Upper lobe of left lung (tissue), 6 donors: ENCODE measurements at regions not wholly inside any gene's neighbourhood (a gene's known extent, or its start where the extent isn't known, plus 50 kb on each side); places are given as distances from the start of the nearest gene placed in this dataset.

Experiments
- ATAC-seq, 2 donors: fragments of 200-7000 bp; cut with Tn5 transposase; one replicate each; pipeline ENCODE4 v1.9.1; 2022; ENCODE audit warnings: mild to moderate bottlenecking in 2 of 2, moderate library complexity in 2 of 2; ENCODE audit not compliant: low FRiP score in 2 of 2
- DNase-seq, 2 donors: peaks; one replicate each; pipeline ENCODE4 v3.0.0-alpha.2; 2019 to 2020
- H3K27ac ChIP-seq, 4 donors: fragments of 200-600 bp; sonication (generic); one replicate each; pipeline ENCODE4 v1.5.1; 2016 to 2019
- H3K27me3 ChIP-seq, 4 donors: fragments of 200-600 bp; sonication (generic); one replicate each; pipeline ENCODE4 v1.5.1; 2017 to 2019
- H3K36me3 ChIP-seq, 4 donors: fragments of 200-600 bp; sonication (generic); one replicate each; pipeline ENCODE4 v1.5.1; 2016 to 2019
- H3K4me1 ChIP-seq, 4 donors: fragments of 200-600 bp; sonication (generic); one replicate each; pipeline ENCODE4 v1.5.1; 2018 to 2019
- H3K4me3 ChIP-seq, 4 donors: fragments of 200-600 bp; sonication (generic); one replicate each; pipeline ENCODE4 v1.5.1; 2017 to 2019; ENCODE audit warnings: mild to moderate bottlenecking in 2 of 4, moderate library complexity in 1 of 4
- H3K9me3 ChIP-seq, 4 donors: fragments of 200-600 bp; sonication (generic); one replicate each; pipeline ENCODE4 v1.5.1; 2018 to 2019
- EP300 ChIP-seq, 4 donors: sonication (generic); formaldehyde crosslinking; IDR thresholded peaks; one replicate each; pipeline ENCODE4 v1.5.1; 2017; ENCODE audit warnings: antibody characterized with exemption in 4 of 4, control low read depth in 2 of 4
- POLR2A ChIP-seq, 4 donors: fragments of 450-650 bp; IDR thresholded peaks; one replicate each; pipeline ENCODE4 v1.5.1; 2016 to 2017; ENCODE audit warnings: antibody characterized with exemption in 4 of 4, mild to moderate bottlenecking in 2 of 4
- POLR2AphosphoS5 ChIP-seq, 2 donors: sonication (generic); formaldehyde crosslinking; IDR thresholded peaks; one replicate each; pipeline ENCODE4 v1.5.1; 2017; ENCODE audit warnings: antibody characterized with exemption in 2 of 2
- WGBS, 2 donors: methylation state at CpG; one replicate each; pipeline ENCODE4 v1.1.5; 2017 to 2018; 5-methylcytosine and 5-hydroxymethylcytosine counted together
- TF ChIP-seq, protein P1 (sequence below), 6 experiments: fragments of 450-650 bp in 4 of 6; fragments of 200-600 bp in 2 of 6; sonication (generic) in 2 of 6; IDR thresholded peaks; one replicate each; pipeline ENCODE4 v1.5.1; 2016 to 2019; ENCODE audit warnings: antibody characterized with exemption in 6 of 6
- donor health status: DM: no; HTN: no; CAD: no; lungs with moderate emphysema.
- donor health status: DM: no; HTN: yes; CAD: no; lungs with severe emphysema.

DNA sequence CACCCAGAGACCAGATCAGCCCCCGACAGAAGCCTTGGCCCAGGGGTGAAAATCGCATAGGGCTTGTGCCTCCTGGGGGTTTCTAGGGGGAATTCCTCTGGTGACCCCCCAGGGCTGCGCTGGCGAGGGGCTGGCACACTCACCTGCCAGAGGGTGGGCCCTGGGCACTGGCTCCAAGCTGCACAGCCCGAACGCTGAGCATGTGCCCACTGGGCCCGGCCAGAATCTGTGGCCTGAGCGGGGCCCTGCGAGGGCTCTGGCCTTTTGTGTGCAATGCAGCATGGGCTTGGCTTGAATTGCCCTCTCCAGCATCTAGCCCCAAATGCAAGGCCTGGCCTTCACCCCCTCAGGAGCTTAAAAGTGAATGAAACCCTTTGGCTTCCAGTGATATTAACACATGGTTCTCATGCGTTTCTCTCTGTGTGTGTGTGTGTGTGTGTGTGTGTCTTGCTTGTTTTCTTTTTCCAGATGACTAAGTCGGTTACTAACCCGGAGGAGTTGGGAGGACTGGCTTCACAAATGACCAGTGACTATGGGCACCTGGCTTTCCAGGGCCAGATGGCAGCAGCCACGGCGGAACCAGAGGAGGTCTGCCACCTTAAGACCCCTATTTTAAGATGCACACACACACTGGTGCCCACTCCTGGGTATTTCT is 259.1 kb upstream of the TPM1 start:
- no peak for DNase-seq
- H3K27ac ChIP-seq: no peak overlapping the region
- no peaks in the 10 kb centered on the region for H3K36me3 ChIP-seq
- WGBS, 2 donors: 91 to 97% methylated on average over 7 to 12 of the region's 14 CpGs
- TF ChIP-seq EP300 (IDR thresholded peaks at IDR 0.05) (no peak), POLR2AphosphoS5 (IDR thresholded peaks at IDR 0.05) (no peak), POLR2A (IDR thresholded peaks at IDR 0.05) (no peak)
- TF ChIP-seq, protein P1, sequence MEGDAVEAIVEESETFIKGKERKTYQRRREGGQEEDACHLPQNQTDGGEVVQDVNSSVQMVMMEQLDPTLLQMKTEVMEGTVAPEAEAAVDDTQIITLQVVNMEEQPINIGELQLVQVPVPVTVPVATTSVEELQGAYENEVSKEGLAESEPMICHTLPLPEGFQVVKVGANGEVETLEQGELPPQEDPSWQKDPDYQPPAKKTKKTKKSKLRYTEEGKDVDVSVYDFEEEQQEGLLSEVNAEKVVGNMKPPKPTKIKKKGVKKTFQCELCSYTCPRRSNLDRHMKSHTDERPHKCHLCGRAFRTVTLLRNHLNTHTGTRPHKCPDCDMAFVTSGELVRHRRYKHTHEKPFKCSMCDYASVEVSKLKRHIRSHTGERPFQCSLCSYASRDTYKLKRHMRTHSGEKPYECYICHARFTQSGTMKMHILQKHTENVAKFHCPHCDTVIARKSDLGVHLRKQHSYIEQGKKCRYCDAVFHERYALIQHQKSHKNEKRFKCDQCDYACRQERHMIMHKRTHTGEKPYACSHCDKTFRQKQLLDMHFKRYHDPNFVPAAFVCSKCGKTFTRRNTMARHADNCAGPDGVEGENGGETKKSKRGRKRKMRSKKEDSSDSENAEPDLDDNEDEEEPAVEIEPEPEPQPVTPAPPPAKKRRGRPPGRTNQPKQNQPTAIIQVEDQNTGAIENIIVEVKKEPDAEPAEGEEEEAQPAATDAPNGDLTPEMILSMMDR (IDR thresholded peaks at IDR 0.05): no peak
- H3K4me1 ChIP-seq: peaks cover 4 to 10% (median 7%) of the 10 kb centered on the region in 4 donors
- H3K9me3 ChIP-seq: no peaks in the 10 kb centered on the region
- H3K27me3 ChIP-seq: no peaks in the 10 kb centered on the region
- H3K4me3 ChIP-seq: no peak overlapping the region
- no peak for ATAC-seq

DNA sequence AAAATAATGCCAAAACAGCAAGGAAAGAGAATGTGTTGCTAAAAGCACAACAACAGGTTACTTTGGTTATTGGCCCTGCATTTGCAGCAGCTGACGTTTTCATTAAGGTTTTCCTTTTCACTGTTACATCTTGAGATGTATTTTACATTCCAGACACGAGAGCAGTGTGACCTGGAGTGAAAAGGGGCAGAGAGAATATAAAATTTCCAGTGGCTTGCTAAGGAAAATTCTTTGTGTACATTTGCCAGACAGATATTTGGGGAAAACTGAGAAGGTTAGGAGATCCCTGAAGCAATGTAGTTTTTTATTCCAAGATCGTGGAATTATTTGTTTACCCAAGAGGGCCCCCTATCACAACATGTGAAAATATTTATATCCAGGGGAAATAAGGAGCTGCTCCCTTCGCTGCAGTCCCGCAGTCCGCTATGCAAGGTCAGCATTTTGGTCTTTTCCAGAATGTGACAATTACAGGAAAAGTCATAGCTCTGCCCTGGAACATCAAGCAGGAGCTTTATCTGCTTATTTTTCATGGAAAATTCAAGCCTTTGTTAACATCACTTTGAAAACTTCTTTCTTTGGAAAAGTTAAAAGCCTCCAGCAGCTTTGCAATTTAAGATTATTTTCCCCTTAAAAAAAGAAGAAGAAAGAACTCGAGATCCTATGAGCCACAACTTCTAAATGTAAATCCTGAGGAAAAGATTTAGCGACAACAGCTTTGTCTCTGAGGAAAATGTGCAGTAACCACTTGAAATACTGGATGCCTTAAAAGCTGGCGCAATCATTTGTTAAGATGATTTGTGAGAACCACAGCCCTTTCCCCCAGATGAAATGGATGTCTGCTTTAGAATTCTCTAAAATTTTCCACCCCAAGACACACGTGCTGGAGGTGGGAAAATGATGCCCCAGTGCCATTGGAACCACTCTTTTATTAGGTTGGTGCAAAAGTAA is 256.4 kb upstream of the TPM1 start:
- no peak for ATAC-seq
- Histone ChIP-seq H3K36me3 (no peaks in the 10 kb centered on the region), H3K27ac (no peak overlapping the region), H3K4me1 (peaks cover 4 to 9% (median 6%) of the 10 kb centered on the region in 4 donors), H3K27me3 (no peaks in the 10 kb centered on the region), H3K4me3 (no peak overlapping the region), H3K9me3 (no peaks in the 10 kb centered on the region)
- no peak for TF ChIP-seq EP300 (IDR thresholded peaks at IDR 0.05)
- TF ChIP-seq, protein P1 (IDR thresholded peaks at IDR 0.05): no peak
- no peak for TF ChIP-seq POLR2A (IDR thresholded peaks at IDR 0.05)
- TF ChIP-seq POLR2AphosphoS5 (IDR thresholded peaks at IDR 0.05): no peak
- 68 to 69% methylated on average over 10 of the region's 10 CpGs for WGBS, 2 donors
- no peak for DNase-seq

DNA sequence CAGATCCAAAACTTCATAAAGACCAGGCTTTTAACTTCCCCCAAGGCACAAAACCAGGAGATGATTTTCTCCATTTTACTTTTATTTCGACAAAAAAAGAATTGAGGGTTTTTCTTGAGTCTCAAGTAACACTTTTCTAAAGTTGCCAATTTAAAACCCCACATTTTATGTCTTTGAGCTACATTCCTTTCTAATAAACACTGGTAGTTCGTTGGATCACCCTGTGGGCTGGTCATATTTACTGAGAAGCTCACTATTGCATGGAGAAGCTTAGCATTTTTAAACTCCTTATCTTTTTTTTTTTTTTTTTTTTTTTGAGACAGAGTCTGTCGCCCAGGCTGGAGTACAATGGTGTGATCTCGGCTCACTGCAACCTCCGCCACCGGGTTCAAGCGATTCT is 255.1 kb upstream of the TPM1 start:
- H3K27me3 ChIP-seq: no peaks in the 10 kb centered on the region
- H3K36me3 ChIP-seq: no peaks in the 10 kb centered on the region
- H3K4me3 ChIP-seq: no peak overlapping the region
- WGBS, 2 donors: 85 to 91% methylated on average over 7 of the region's 7 CpGs
- TF ChIP-seq, protein P1 (IDR thresholded peaks at IDR 0.05): no peak
- TF ChIP-seq POLR2AphosphoS5 (IDR thresholded peaks at IDR 0.05): no peak
- TF ChIP-seq EP300 (IDR thresholded peaks at IDR 0.05): no peak
- no peak for TF ChIP-seq POLR2A (IDR thresholded peaks at IDR 0.05)
- ATAC-seq (no peak), DNase-seq (no peak)
- no peak overlapping the region for H3K27ac ChIP-seq
- H3K4me1 ChIP-seq: peaks cover 0 to 2% (median under 1%) of the 10 kb centered on the region in 4 donors
- no peaks in the 10 kb centered on the region for H3K9me3 ChIP-seq

DNA sequence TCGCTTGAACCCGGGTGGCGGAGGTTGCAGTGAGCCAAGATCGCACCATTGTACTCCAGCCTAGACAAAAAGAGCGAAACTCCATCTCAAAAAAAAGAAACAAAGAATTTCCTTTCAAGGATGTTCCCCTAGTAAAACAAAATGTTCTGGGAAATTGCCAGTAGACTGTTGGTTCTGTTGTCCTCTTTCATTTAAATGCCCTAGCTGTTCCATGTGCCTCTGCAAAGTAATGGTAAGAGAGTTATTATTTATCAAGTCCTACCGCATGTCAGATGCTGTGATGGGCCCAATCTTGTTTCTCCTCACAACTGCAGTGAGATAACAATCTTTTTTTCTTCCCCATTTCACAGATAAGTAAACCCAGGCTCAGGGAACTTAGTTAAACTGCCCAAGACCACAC is 254.3 kb upstream of the TPM1 start:
- no peaks in the 10 kb centered on the region for H3K27me3 ChIP-seq
- ATAC-seq (no peak), DNase-seq (no peak)
- no peaks in the 10 kb centered on the region for H3K9me3 ChIP-seq
- H3K4me1 ChIP-seq: no peaks in the 10 kb centered on the region
- no peak overlapping the region for H3K4me3 ChIP-seq
- no peak for TF ChIP-seq POLR2AphosphoS5 (IDR thresholded peaks at IDR 0.05)
- TF ChIP-seq POLR2A (IDR thresholded peaks at IDR 0.05): no peak
- TF ChIP-seq, protein P1 (IDR thresholded peaks at IDR 0.05): no peak
- no peak for TF ChIP-seq EP300 (IDR thresholded peaks at IDR 0.05)
- no peak overlapping the region for H3K27ac ChIP-seq
- no peaks in the 10 kb centered on the region for H3K36me3 ChIP-seq
- WGBS, 2 donors: 89 to 96% methylated on average over 6 of the region's 6 CpGs
